ENCODE measurements at regions not wholly inside any gene's neighbourhood (a gene's known extent, or its start where the extent isn't known, plus 50 kb on each side); places are given as distances from the start of the nearest gene placed in this dataset.
"Not testable (repeated sequence)": the region's sequence is repeated elsewhere in the genome, so short reads cannot be mapped to it uniquely, and the experiment has no call there.

GRCh38 chr7:20491284-20491683, 124.2 kb upstream of the ABCB5 start:
- no peaks in the 10 kb centered on the region for H3K4me1 Mint-ChIP-seq (ENCODE audit: unreplicated experiment)
- DNase-seq (ENCODE audit: extremely low spot score, unreplicated experiment): no peak
- no peaks in the 10 kb centered on the region for H3K27me3 Mint-ChIP-seq (ENCODE audit: unreplicated experiment)
- no peak for TF ChIP-seq CTCF (IDR thresholded peaks at IDR 0.05)
- H3K27ac Mint-ChIP-seq (ENCODE audit: unreplicated experiment): no peak overlapping the region
- H3K36me3 Mint-ChIP-seq (ENCODE audit: unreplicated experiment): no peaks in the 10 kb centered on the region
- no peak overlapping the region for H3K4me3 Mint-ChIP-seq (ENCODE audit: unreplicated experiment)
- H3K9me3 Mint-ChIP-seq (ENCODE audit: unreplicated experiment): peaks cover 30% of the 10 kb centered on the region

GRCh38 chr7:20494566-20494965, 120.9 kb upstream of the ABCB5 start:
- DNase-seq (ENCODE audit: extremely low spot score, unreplicated experiment): no peak
- Mint-ChIP-seq H3K36me3 (ENCODE audit: unreplicated experiment) (no peaks in the 10 kb centered on the region), H3K27me3 (ENCODE audit: unreplicated experiment) (no peaks in the 10 kb centered on the region), H3K27ac (ENCODE audit: unreplicated experiment) (no peak overlapping the region), H3K4me1 (ENCODE audit: unreplicated experiment) (no peaks in the 10 kb centered on the region), H3K9me3 (ENCODE audit: unreplicated experiment) (peaks cover 42% of the 10 kb centered on the region), H3K4me3 (ENCODE audit: unreplicated experiment) (no peak overlapping the region)
- no peak for TF ChIP-seq CTCF (IDR thresholded peaks at IDR 0.05)

GRCh38 chr7:20501473-20501872, 114.0 kb upstream of the ABCB5 start:
- not testable (repeated sequence) for H3K27ac Mint-ChIP-seq (ENCODE audit: unreplicated experiment); H3K4me1 Mint-ChIP-seq (ENCODE audit: unreplicated experiment); H3K27me3 Mint-ChIP-seq (ENCODE audit: unreplicated experiment); DNase-seq (ENCODE audit: extremely low spot score, unreplicated experiment); H3K36me3 Mint-ChIP-seq (ENCODE audit: unreplicated experiment); H3K4me3 Mint-ChIP-seq (ENCODE audit: unreplicated experiment)
- H3K9me3 Mint-ChIP-seq (ENCODE audit: unreplicated experiment): peaks cover 54% of the 10 kb centered on the region

GRCh38 chr7:20503278-20503950, 112.1 kb upstream of the ABCB5 start:
- H3K27ac Mint-ChIP-seq (ENCODE audit: unreplicated experiment): no peak overlapping the region
- H3K36me3 Mint-ChIP-seq (ENCODE audit: unreplicated experiment): no peaks in the 10 kb centered on the region
- no peak overlapping the region for H3K4me3 Mint-ChIP-seq (ENCODE audit: unreplicated experiment)
- no peak for DNase-seq (ENCODE audit: extremely low spot score, unreplicated experiment)
- no peak for TF ChIP-seq CTCF (IDR thresholded peaks at IDR 0.05)
- H3K27me3 Mint-ChIP-seq (ENCODE audit: unreplicated experiment): no peaks in the 10 kb centered on the region
- H3K9me3 Mint-ChIP-seq (ENCODE audit: unreplicated experiment): peaks cover 36% of the 10 kb centered on the region
- no peaks in the 10 kb centered on the region for H3K4me1 Mint-ChIP-seq (ENCODE audit: unreplicated experiment)

GRCh38 chr7:20504060-20504459, 111.4 kb upstream of the ABCB5 start:
- Mint-ChIP-seq H3K27me3 (ENCODE audit: unreplicated experiment) (no peaks in the 10 kb centered on the region), H3K4me3 (ENCODE audit: unreplicated experiment) (no peak overlapping the region), H3K27ac (ENCODE audit: unreplicated experiment) (no peak overlapping the region), H3K36me3 (ENCODE audit: unreplicated experiment) (no peaks in the 10 kb centered on the region), H3K4me1 (ENCODE audit: unreplicated experiment) (no peaks in the 10 kb centered on the region), H3K9me3 (ENCODE audit: unreplicated experiment) (peaks cover 30% of the 10 kb centered on the region)
- DNase-seq (ENCODE audit: extremely low spot score, unreplicated experiment): no peak
- no peak for TF ChIP-seq CTCF (IDR thresholded peaks at IDR 0.05)

GRCh38 chr7:20506175-20506574, 109.3 kb upstream of the ABCB5 start:
- H3K9me3 Mint-ChIP-seq (ENCODE audit: unreplicated experiment): peaks cover 10% of the 10 kb centered on the region
- H3K4me3 Mint-ChIP-seq (ENCODE audit: unreplicated experiment): no peak overlapping the region
- H3K36me3 Mint-ChIP-seq (ENCODE audit: unreplicated experiment): no peaks in the 10 kb centered on the region
- DNase-seq (ENCODE audit: extremely low spot score, unreplicated experiment): no peak
- H3K27ac Mint-ChIP-seq (ENCODE audit: unreplicated experiment): no peak overlapping the region
- H3K4me1 Mint-ChIP-seq (ENCODE audit: unreplicated experiment): no peaks in the 10 kb centered on the region
- no peaks in the 10 kb centered on the region for H3K27me3 Mint-ChIP-seq (ENCODE audit: unreplicated experiment)
- no peak for TF ChIP-seq CTCF (IDR thresholded peaks at IDR 0.05)

Measured in osteocyte (in vitro differentiated cells).